ENCODE measurements at regions not wholly inside any gene's neighbourhood (a gene's known extent, or its start where the extent isn't known, plus 50 kb on each side); places are given as distances from the start of the nearest gene placed in this dataset.

DNA sequence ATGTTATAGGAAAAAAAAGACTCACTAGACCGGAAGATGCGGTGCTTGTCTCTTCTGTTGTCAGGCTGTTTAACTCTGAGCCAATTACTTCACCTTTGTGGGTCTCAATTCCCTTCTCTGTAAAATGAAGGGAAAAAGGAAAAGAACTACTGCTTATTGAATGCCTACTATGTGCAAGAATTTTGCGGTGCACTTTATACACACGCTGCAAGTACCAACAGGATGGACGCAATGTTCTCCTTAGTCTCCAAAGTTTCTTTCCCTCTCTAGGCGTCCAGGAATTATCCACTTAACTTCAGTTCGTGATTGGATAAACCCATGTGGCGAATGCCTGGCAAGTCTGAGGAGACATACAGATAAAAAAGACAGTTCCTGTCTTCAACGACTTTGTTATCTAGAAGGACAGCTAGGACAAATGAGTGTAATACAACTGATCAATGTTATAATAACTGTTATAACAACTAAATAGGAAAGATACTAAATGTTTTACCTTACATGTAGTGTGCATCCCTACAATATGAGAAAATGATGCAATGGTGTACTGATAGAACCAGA, 69.0 kb upstream of the JARID2 start (continued):
- TF ChIP-seq ZNF761 (CRISPR knock-in tag; conservative IDR thresholded peaks at IDR 0.05): no peak
- no peak for TF ChIP-seq PITX1 (CRISPR knock-in tag; IDR thresholded peaks at IDR 0.05)
- TF ChIP-seq KDM3A (CRISPR knock-in tag; IDR thresholded peaks at IDR 0.05; ENCODE audit: low read depth): no peak
- TF ChIP-seq CC2D1A (CRISPR knock-in tag; IDR thresholded peaks at IDR 0.05): no peak
- no peak for TF ChIP-seq ZNF790 (CRISPR knock-in tag; IDR thresholded peaks at IDR 0.05; ENCODE audit: borderline replicate concordance)

DNA sequence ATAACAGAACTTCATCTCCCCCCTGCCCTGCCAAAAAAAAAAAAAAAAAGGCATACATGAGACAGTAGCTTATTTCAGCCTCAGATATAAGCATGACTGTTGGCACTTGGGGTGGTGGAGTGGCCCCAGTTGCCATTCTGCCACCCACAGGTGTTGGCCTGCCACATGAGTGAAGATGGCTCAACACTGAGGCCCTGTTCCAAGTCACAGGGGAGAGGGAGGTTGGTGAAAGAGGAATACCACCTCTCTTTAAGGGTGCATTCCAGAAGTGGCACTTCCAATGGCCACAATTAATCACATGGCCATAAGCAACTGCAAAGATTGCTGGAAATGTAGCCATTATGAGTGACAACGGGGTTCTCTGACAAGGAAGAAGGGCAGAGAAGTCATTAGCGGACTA, 61.9 kb upstream of the JARID2 start:
- H3K36me3 ChIP-seq (replicated peaks in 1 of 2; ENCODE audit: control insufficient read depth in 1 of 2, insufficient read depth in 2 of 2, low read length in 2 of 2): no peaks in the 10 kb centered on the region
- H3K27me3 ChIP-seq (ENCODE audit: control insufficient read depth in 1 of 2, insufficient read depth in 2 of 2, low read length in 2 of 2): no peaks in the 10 kb centered on the region
- H3K9me3 ChIP-seq (ENCODE audit: low read length): no peaks in the 10 kb centered on the region
- in situ Hi-C loops (cut with HindIII; ENCODE audit: extremely low pct_ligation_motif_present, low pct_unique_long_range_greater_than_20kb) (no loop called here), intact Hi-C loops (cut with micrococcal nuclease; ENCODE audit: unreplicated experiment) (no loop called here)
- FAIRE-seq (no peak), ATAC-seq (no peak), DNase-seq (ENCODE audit: low spot score) (no peak)
- no peak overlapping the region for H2AFZ ChIP-seq (ENCODE audit: low read length)
- CTCF ChIA-PET (ENCODE audit: low intra/inter-chr PET ratio, low total read pairs): no interaction called here
- no peak overlapping the region for H3K4me2 ChIP-seq (ENCODE audit: low read depth, low read length)
- WGBS (ENCODE audit: low lambda C conversion rate): 56% methylated on average over 2 of the region's 2 CpGs
- no peaks in the 10 kb centered on the region for H3K79me2 ChIP-seq (ENCODE audit: insufficient read depth, low read length)
- TF ChIP-seq, protein P1, sequence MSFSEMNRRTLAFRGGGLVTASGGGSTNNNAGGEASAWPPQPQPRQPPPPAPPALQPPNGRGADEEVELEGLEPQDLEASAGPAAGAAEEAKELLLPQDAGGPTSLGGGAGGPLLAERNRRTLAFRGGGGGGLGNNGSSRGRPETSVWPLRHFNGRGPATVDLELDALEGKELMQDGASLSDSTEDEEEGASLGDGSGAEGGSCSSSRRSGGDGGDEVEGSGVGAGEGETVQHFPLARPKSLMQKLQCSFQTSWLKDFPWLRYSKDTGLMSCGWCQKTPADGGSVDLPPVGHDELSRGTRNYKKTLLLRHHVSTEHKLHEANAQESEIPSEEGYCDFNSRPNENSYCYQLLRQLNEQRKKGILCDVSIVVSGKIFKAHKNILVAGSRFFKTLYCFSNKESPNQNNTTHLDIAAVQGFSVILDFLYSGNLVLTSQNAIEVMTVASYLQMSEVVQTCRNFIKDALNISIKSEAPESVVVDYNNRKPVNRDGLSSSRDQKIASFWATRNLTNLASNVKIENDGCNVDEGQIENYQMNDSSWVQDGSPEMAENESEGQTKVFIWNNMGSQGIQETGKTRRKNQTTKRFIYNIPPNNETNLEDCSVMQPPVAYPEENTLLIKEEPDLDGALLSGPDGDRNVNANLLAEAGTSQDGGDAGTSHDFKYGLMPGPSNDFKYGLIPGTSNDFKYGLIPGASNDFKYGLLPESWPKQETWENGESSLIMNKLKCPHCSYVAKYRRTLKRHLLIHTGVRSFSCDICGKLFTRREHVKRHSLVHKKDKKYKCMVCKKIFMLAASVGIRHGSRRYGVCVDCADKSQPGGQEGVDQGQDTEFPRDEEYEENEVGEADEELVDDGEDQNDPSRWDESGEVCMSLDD (CRISPR knock-in tag; IDR thresholded peaks at IDR 0.05; ENCODE audit: borderline replicate concordance): no peak
- no peak for TF ChIP-seq SAFB2 (CRISPR knock-in tag; IDR thresholded peaks at IDR 0.05; ENCODE audit: borderline replicate concordance, low read depth)
- H3K4me1 ChIP-seq (ENCODE audit: insufficient read depth, low read length): no peaks in the 10 kb centered on the region; the same call in 1 of the 2 replicates
- no peak overlapping the region for H3K27ac ChIP-seq (ENCODE audit: extremely low read length, insufficient read depth, low read length)
- BruUV-seq (replicated peaks): no TSS peak
- POLR2A ChIA-PET: no interaction called here
- H3K9ac ChIP-seq (ENCODE audit: insufficient read depth, low read depth, low read length): no peak overlapping the region
- H4K20me1 ChIP-seq (ENCODE audit: insufficient read depth, low read length): no peaks in the 10 kb centered on the region
- no peak overlapping the region for H3K4me3 ChIP-seq (replicated peaks in 1 of 3; ENCODE audit: insufficient read depth in 1 of 3, low read depth in 2 of 3, low read length in 3 of 3)

Data from HepG2 (cell line).